GM06990 (cell line): ENCODE measurements at regions not wholly inside any gene's neighbourhood (a gene's known extent, or its start where the extent isn't known, plus 50 kb on each side); places are given as distances from the start of the nearest gene placed in this dataset.

Experiments used
- DNase-seq: peaks from one replicate; pipeline ENCODE4 v3.0.0-alpha.2; 2011; ENCODE audit not compliant: insufficient read length; ENCODE audit errors: extremely low read depth
- H3K27me3 ChIP-seq: replicated peaks from 2 replicates; pipeline ENCODE4 v1.6.0; 2011; ENCODE audit warnings: low read length; ENCODE audit not compliant: control insufficient read depth, insufficient read depth
- H3K36me3 ChIP-seq: 2 replicates; pipeline ENCODE4 v1.5.1; 2011; ENCODE audit warnings: low read length; ENCODE audit not compliant: control insufficient read depth, insufficient read depth
- H3K4me3 ChIP-seq: replicated peaks from 2 replicates; pipeline ENCODE4 v1.5.1; 2011; ENCODE audit warnings: low read depth, mild to moderate bottlenecking, control low read depth, low read length
- CTCF ChIP-seq: IDR thresholded peaks from 2 replicates; pipeline ENCODE4 v1.5.1; 2011; ENCODE audit warnings: low read length, control low read depth, mild to moderate bottlenecking, inconsistent platforms; ENCODE audit not compliant: insufficient read depth, poor library complexity, severe bottlenecking

GRCh38 chr14:21995332-21995731 is 321.7 kb upstream of the OR4E1 start:
- no peaks in the 10 kb centered on the region for H3K27me3 ChIP-seq
- no peak overlapping the region for H3K4me3 ChIP-seq
- no peak for TF ChIP-seq CTCF
- no peaks in the 10 kb centered on the region for H3K36me3 ChIP-seq
- DNase-seq: no peak

- no peak for DNase-seq
- Histone ChIP-seq H3K27me3 (no peaks in the 10 kb centered on the region), H3K4me3 (no peak overlapping the region), H3K36me3 (no peaks in the 10 kb centered on the region)
- no peak for TF ChIP-seq CTCF
Measured at GRCh38 chr14:21993837-21994236, 320.2 kb upstream of the OR4E1 start.

GRCh38 chr14:21993070-21993469 is 319.5 kb upstream of the OR4E1 start:
- Histone ChIP-seq H3K27me3 (no peaks in the 10 kb centered on the region), H3K4me3 (no peak overlapping the region), H3K36me3 (no peaks in the 10 kb centered on the region)
- no peak for DNase-seq
- TF ChIP-seq CTCF: no peak

GRCh38 chr14:21991130-21991529 is 317.5 kb upstream of the OR4E1 start:
- no peak for TF ChIP-seq CTCF
- no peak overlapping the region for H3K4me3 ChIP-seq

GRCh38 chr14:21990116-21990515 is 316.5 kb upstream of the OR4E1 start:
- Histone ChIP-seq H3K27me3 (no peaks in the 10 kb centered on the region), H3K36me3 (no peaks in the 10 kb centered on the region), H3K4me3 (no peak overlapping the region)
- peak; percentile 53 for TF ChIP-seq CTCF
- no peak for DNase-seq

More at GRCh38 chr14:21991130-21991529, 317.5 kb upstream of the OR4E1 start:
- Histone ChIP-seq H3K36me3 (no peaks in the 10 kb centered on the region), H3K27me3 (no peaks in the 10 kb centered on the region)
- no peak for DNase-seq

GRCh38 chr14:21989090-21989489 is 315.5 kb upstream of the OR4E1 start:
- no peak for DNase-seq
- no peaks in the 10 kb centered on the region for H3K36me3 ChIP-seq
- no peak overlapping the region for H3K4me3 ChIP-seq
- no peak for TF ChIP-seq CTCF
- H3K27me3 ChIP-seq: no peaks in the 10 kb centered on the region
